ENCODE measurements at regions not wholly inside any gene's neighbourhood (a gene's known extent, or its start where the extent isn't known, plus 50 kb on each side); places are given as distances from the start of the nearest gene placed in this dataset.

GRCh38 chr6:169958510-169958909, 207.1 kb downstream of the ERMARD start:
- TF ChIP-seq EZH2 (IDR thresholded peaks at IDR 0.05; ENCODE audit: insufficient read depth, poor library complexity, severe bottlenecking) = no peak
- TF ChIP-seq EZH2phosphoT487 (IDR thresholded peaks at IDR 0.05; ENCODE audit: insufficient read depth, low read depth) = no peak
